ENCODE measurements at regions not wholly inside any gene's neighbourhood (a gene's known extent, or its start where the extent isn't known, plus 50 kb on each side); places are given as distances from the start of the nearest gene placed in this dataset.

DNA sequence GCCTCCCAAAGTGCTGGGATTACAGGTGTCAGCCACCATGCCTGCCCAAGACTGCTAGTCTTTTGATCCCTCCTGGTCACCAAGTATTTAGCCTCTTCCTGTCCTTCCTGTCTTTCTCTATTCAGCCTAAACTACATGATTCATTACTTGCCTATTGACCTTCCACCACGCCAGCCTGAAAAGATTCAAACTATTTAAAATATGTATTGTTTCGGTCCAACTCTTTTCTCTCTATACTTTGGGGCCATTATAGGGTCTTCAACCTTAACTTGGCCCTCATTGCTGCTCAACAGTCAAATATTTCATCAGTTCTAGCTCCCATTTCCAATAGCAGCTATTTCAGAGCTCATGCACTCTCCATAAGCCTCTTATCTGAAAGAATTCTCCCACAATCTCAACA lies 153.0 kb downstream of the TNFSF18 start:
- no peak for TF ChIP-seq FOXP2 (optimal IDR thresholded peaks at IDR 0.05; ENCODE audit: borderline replicate concordance, extremely low read depth, extremely low read length, insufficient read depth)
- TF ChIP-seq, protein P1, sequence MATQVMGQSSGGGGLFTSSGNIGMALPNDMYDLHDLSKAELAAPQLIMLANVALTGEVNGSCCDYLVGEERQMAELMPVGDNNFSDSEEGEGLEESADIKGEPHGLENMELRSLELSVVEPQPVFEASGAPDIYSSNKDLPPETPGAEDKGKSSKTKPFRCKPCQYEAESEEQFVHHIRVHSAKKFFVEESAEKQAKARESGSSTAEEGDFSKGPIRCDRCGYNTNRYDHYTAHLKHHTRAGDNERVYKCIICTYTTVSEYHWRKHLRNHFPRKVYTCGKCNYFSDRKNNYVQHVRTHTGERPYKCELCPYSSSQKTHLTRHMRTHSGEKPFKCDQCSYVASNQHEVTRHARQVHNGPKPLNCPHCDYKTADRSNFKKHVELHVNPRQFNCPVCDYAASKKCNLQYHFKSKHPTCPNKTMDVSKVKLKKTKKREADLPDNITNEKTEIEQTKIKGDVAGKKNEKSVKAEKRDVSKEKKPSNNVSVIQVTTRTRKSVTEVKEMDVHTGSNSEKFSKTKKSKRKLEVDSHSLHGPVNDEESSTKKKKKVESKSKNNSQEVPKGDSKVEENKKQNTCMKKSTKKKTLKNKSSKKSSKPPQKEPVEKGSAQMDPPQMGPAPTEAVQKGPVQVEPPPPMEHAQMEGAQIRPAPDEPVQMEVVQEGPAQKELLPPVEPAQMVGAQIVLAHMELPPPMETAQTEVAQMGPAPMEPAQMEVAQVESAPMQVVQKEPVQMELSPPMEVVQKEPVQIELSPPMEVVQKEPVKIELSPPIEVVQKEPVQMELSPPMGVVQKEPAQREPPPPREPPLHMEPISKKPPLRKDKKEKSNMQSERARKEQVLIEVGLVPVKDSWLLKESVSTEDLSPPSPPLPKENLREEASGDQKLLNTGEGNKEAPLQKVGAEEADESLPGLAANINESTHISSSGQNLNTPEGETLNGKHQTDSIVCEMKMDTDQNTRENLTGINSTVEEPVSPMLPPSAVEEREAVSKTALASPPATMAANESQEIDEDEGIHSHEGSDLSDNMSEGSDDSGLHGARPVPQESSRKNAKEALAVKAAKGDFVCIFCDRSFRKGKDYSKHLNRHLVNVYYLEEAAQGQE (IDR thresholded peaks at IDR 0.05; ENCODE audit: insufficient read depth in 1 of 2, low read depth in 2 of 2, low read length in 2 of 2): no peak
- TF ChIP-seq TAF1 (IDR thresholded peaks at IDR 0.05; ENCODE audit: borderline replicate concordance, insufficient read depth, low read length): no peak
- no peak for TF ChIP-seq POLR2AphosphoS5 (IDR thresholded peaks at IDR 0.05; ENCODE audit: low read depth, low read length)
- no peak for TF ChIP-seq SIN3A (IDR thresholded peaks at IDR 0.05; ENCODE audit: borderline replicate concordance, insufficient read depth, low read length)

DNA sequence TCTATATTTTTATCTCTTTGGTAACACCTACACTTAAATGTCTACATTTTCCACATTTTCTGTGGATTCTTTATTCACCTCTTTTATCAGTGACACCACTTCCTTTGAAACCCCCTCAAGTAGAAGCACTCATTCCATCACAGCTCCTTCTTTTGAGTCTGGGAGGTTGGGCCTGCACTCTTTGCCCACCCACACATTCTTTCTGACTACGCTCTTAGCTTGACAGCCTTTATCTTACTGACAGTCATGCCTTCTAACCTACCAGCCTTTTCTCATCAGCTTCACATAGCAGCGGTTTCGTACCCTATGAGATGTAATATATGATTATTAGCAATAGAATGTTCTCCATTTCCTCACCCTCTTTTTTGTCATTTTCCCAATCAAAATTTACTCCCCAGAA lies 151.9 kb downstream of the TNFSF18 start:
- no peak for TF ChIP-seq FOXP2 (optimal IDR thresholded peaks at IDR 0.05; ENCODE audit: borderline replicate concordance, extremely low read depth, extremely low read length, insufficient read depth)
- TF ChIP-seq SIN3A (IDR thresholded peaks at IDR 0.05; ENCODE audit: borderline replicate concordance, insufficient read depth, low read length): no peak
- TF ChIP-seq TAF1 (IDR thresholded peaks at IDR 0.05; ENCODE audit: borderline replicate concordance, insufficient read depth, low read length): no peak
- no peak for TF ChIP-seq POLR2AphosphoS5 (IDR thresholded peaks at IDR 0.05; ENCODE audit: low read depth, low read length)
- TF ChIP-seq, protein P1 (IDR thresholded peaks at IDR 0.05; ENCODE audit: insufficient read depth in 1 of 2, low read depth in 2 of 2, low read length in 2 of 2): no peak

DNA sequence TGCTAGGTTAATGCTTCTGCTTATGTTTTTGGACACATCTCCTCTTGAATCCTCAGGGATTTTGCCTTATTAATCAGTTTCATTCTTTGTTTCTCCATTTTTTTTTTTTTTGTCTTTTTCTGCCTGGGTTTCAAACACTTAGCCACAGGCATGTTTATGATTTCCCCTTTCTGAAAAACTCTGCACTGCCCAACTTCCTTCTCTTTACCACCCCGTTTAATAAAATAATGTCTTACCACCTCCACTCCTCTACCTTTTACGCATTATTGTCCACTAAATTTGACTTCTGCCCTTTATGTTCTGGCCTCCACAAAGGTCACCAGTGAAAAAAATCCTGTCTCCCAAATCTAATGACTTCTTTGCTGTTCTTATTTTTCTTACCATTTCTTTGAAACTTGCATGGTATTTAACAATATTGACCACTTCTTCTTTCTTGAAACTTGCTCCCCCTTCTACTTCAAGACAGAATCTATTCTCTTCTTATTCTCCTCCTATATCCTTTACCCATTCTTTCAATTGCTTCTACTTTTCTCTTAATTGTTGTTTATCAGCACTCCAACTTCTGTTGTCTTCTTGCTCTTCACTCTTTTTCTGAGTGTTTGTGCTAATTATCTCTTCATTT lies 150.3 kb downstream of the TNFSF18 start:
- TF ChIP-seq TAF1 (IDR thresholded peaks at IDR 0.05; ENCODE audit: borderline replicate concordance, insufficient read depth, low read length) (no peak), POLR2AphosphoS5 (IDR thresholded peaks at IDR 0.05; ENCODE audit: low read depth, low read length) (no peak), FOXP2 (optimal IDR thresholded peaks at IDR 0.05; ENCODE audit: borderline replicate concordance, extremely low read depth, extremely low read length, insufficient read depth) (no peak), SIN3A (IDR thresholded peaks at IDR 0.05; ENCODE audit: borderline replicate concordance, insufficient read depth, low read length) (no peak)
- TF ChIP-seq, protein P1 (IDR thresholded peaks at IDR 0.05; ENCODE audit: insufficient read depth in 1 of 2, low read depth in 2 of 2, low read length in 2 of 2): no peak

DNA sequence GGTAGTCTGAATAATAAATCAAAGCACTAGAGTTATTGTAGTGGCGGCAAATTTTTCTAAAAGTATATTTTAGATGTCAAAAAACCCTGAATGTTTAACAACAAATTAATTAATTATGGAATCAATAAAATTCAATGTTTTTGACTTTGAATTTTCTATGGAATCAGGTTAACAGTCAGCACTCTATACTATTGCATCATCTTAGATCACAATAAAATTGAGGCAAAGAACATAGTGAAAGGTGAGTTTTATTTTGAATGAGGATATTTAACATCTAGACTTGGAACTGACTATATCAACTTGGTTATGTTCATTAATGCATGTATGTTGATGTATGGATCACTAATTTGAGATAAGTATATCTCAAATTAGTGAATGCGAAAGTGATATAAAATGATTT lies 148.5 kb downstream of the TNFSF18 start:
- TF ChIP-seq TAF1 (IDR thresholded peaks at IDR 0.05; ENCODE audit: borderline replicate concordance, insufficient read depth, low read length) (no peak), SIN3A (IDR thresholded peaks at IDR 0.05; ENCODE audit: borderline replicate concordance, insufficient read depth, low read length) (no peak), POLR2AphosphoS5 (IDR thresholded peaks at IDR 0.05; ENCODE audit: low read depth, low read length) (no peak), FOXP2 (optimal IDR thresholded peaks at IDR 0.05; ENCODE audit: borderline replicate concordance, extremely low read depth, extremely low read length, insufficient read depth) (no peak)
- TF ChIP-seq, protein P1 (IDR thresholded peaks at IDR 0.05; ENCODE audit: insufficient read depth in 1 of 2, low read depth in 2 of 2, low read length in 2 of 2): no peak
